Lower lobe of right lung (tissue), 2 donors: ENCODE measurements at regions not wholly inside any gene's neighbourhood (a gene's known extent, or its start where the extent isn't known, plus 50 kb on each side); places are given as distances from the start of the nearest gene placed in this dataset.

Source experiments
- ATAC-seq, 2 donors: fragments of 200-7000 bp; cut with Tn5 transposase; one replicate each; pipeline ENCODE4 v1.9.1; 2020 to 2022; ENCODE audit warnings: mild to moderate bottlenecking in 2 of 2, moderate library complexity in 2 of 2
- DNase-seq: peaks from one replicate; pipeline ENCODE4 v3.0.0-alpha.2; 2020
- H3K27ac ChIP-seq: fragments of 200-600 bp; one replicate; pipeline ENCODE4 v1.8.0; 2022
- H3K27me3 ChIP-seq: fragments of 200-600 bp; one replicate; pipeline ENCODE4 v1.8.0; 2022; ENCODE audit warnings: low read depth
- H3K36me3 ChIP-seq: fragments of 200-600 bp; one replicate; pipeline ENCODE4 v1.8.0; 2022; ENCODE audit warnings: mild to moderate bottlenecking
- H3K4me1 ChIP-seq: fragments of 200-600 bp; one replicate; pipeline ENCODE4 v1.8.0; 2022
- H3K4me3 ChIP-seq: fragments of 200-600 bp; one replicate; pipeline ENCODE4 v1.8.0; 2022; ENCODE audit warnings: mild to moderate bottlenecking
- H3K9me3 ChIP-seq: fragments of 200-600 bp; one replicate; pipeline ENCODE4 v1.8.0; 2022
- CTCF ChIP-seq: fragments of 200-600 bp; IDR thresholded peaks from one replicate; pipeline ENCODE4 v1.8.0; 2022; ENCODE audit warnings: antibody characterized with exemption, mild to moderate bottlenecking
- intact Hi-C: fragments of 100-400 bp; cut with DNase I; formaldehyde crosslinking; loops from one replicate; pipeline ENCODE4 v1.11.0; 2022
- donor health status: DM: no; HTN: yes; CAD: no; lungs with severe emphysema.

GRCh38 chr2:64828261-64828660 lies 160.9 kb upstream of the SLC1A4 start:
- ATAC-seq (no peak), DNase-seq (no peak)
- H3K27me3 ChIP-seq, result no peaks in the 10 kb centered on the region
- no peaks in the 10 kb centered on the region for H3K9me3 ChIP-seq
- no peaks in the 10 kb centered on the region for H3K36me3 ChIP-seq
- peaks cover 12% of the 10 kb centered on the region for H3K4me1 ChIP-seq
- intact Hi-C loops, result no loop called here
- no peak overlapping the region for H3K27ac ChIP-seq
- H3K4me3 ChIP-seq, result no peak overlapping the region
- no peak for TF ChIP-seq CTCF

DNA sequence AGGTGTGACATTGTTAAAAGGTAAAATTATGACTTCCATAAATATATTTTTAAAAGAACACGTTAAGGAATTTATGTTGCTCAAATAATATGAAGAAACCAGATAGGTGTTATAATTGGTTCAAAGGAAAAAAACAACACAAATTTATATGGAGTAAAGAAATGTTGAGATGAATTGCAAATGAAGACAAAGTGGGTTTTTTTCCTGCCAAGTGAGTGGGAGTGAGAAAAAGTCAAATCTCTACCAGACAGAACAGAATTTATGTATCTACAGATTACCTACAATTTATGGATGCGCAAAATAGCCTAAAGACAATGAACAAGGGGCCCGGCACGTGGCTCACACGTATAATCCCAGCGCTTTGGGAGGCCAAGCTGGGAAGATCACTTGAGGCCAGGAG lies 159.7 kb upstream of the SLC1A4 start:
- Histone ChIP-seq H3K9me3 (no peaks in the 10 kb centered on the region), H3K4me3 (no peak overlapping the region), H3K27me3 (no peaks in the 10 kb centered on the region), H3K27ac (no peak overlapping the region), H3K36me3 (no peaks in the 10 kb centered on the region), H3K4me1 (peaks cover 12% of the 10 kb centered on the region)
- intact Hi-C loops, result no loop called here
- no peak for TF ChIP-seq CTCF
- no peak for DNase-seq
- no peak for ATAC-seq

DNA sequence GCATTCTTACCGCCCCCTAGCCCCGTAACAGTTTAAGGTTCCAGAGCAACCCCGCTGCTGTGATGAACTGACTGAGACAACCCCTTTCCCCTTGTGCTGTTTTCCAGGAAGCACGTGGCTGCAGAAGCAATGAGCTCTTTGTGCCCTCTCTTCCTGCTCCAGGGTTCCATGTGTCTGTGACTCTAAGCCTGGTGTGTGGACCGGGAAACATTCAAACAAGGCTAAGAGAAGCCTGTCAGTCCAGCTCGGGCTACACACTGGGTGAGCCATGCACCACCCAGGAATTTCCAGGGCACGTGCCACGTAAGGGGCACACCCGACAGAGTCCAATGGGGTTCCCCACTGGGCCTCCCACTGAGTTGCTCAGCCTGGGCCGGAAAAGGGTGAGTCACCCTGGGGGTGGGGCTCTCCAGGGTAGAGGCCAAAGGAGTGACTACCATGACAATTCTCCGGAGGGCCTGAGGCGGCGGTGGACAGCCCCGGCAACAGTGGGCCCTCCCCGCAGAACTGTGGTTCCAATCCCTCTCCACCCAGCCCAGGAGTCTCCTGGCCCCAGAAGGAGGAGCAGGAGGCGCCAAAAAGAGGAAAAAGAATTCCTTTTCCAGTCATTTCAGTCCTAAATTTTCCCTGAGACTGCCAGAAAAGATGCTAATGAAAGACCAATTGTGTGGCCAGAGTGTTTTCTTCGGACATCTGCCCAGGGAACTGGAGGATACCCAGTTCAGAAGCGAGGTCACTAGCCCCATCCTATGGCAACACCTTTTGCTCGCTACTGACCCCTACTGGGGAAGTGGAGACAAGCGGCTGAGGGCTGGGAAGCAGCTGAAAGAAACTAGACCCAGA lies 157.8 kb upstream of the SLC1A4 start:
- Histone ChIP-seq H3K9me3 (no peaks in the 10 kb centered on the region), H3K4me3 (no peak overlapping the region), H3K27me3 (no peaks in the 10 kb centered on the region), H3K27ac (peak overlapping the region; percentile 57), H3K4me1 (peaks cover 12% of the 10 kb centered on the region), H3K36me3 (no peaks in the 10 kb centered on the region)
- intact Hi-C loops, result no loop called here
- peak; percentile 89 for TF ChIP-seq CTCF
- DNase-seq (peak; percentile 89), ATAC-seq (peak; percentile 95)

DNA sequence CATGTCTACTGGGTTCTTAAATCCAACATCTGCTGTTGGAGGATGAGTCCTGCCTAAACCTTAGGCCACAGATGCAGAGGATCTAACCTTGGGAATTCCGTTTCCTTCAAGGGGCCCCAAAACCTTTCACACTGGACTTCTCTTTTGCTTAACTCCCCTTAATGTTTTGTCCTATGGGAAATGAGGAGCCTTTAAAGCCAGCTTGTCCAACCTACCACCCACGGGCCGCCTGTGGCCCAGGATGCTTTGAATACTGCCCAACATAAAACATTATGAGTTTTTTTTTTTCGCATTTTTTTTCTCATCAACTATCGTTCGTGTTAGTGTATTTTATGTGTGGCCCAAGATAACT lies 157.2 kb upstream of the SLC1A4 start:
- Histone ChIP-seq H3K27ac (peak overlapping the region; percentile 57), H3K4me1 (peaks cover 12% of the 10 kb centered on the region), H3K27me3 (no peaks in the 10 kb centered on the region), H3K9me3 (no peaks in the 10 kb centered on the region), H3K36me3 (no peaks in the 10 kb centered on the region), H3K4me3 (no peak overlapping the region)
- ATAC-seq (no peak), DNase-seq (no peak)
- TF ChIP-seq CTCF, result no peak
- intact Hi-C loops, result no loop called here

GRCh38 chr2:64832936-64833335 lies 156.3 kb upstream of the SLC1A4 start:
- Histone ChIP-seq H3K36me3 (no peaks in the 10 kb centered on the region), H3K4me3 (no peak overlapping the region), H3K9me3 (no peaks in the 10 kb centered on the region), H3K27me3 (no peaks in the 10 kb centered on the region), H3K4me1 (peaks cover 12% of the 10 kb centered on the region), H3K27ac (no peak overlapping the region)
- TF ChIP-seq CTCF, result no peak
- no peak for DNase-seq
- intact Hi-C loops, result no loop called here
- no peak for ATAC-seq
